ENCODE measurements at regions not wholly inside any gene's neighbourhood (a gene's known extent, or its start where the extent isn't known, plus 50 kb on each side); places are given as distances from the start of the nearest gene placed in this dataset.

DNA sequence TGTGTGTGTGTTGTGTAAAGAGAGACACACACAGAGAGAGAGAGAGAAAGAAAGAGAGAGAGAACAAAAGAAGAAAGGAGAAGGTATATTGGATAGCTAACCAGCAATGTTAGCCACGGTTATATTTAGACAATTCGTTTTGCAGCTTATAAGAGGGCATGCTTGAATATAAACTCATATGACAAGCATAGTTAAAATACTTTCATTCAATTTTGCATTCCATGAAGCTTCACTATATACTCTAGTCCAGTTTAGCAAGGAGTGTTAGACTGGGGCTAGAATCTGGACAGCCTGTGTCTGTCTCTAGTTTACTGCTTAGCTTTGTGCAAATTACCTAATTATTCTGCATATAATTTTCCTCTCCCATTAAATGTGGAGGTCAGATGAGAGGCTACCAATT is 525.9 kb upstream of the ZFP42 start:
- no peak for TF ChIP-seq EP300 (IDR thresholded peaks at IDR 0.05; ENCODE audit: borderline replicate concordance)
- no peak for TF ChIP-seq EGR1 (IDR thresholded peaks at IDR 0.05)
- TF ChIP-seq NFIC (IDR thresholded peaks at IDR 0.05): no peak
- TF ChIP-seq TEAD4 (IDR thresholded peaks at IDR 0.05): no peak
- TF ChIP-seq, protein P1, sequence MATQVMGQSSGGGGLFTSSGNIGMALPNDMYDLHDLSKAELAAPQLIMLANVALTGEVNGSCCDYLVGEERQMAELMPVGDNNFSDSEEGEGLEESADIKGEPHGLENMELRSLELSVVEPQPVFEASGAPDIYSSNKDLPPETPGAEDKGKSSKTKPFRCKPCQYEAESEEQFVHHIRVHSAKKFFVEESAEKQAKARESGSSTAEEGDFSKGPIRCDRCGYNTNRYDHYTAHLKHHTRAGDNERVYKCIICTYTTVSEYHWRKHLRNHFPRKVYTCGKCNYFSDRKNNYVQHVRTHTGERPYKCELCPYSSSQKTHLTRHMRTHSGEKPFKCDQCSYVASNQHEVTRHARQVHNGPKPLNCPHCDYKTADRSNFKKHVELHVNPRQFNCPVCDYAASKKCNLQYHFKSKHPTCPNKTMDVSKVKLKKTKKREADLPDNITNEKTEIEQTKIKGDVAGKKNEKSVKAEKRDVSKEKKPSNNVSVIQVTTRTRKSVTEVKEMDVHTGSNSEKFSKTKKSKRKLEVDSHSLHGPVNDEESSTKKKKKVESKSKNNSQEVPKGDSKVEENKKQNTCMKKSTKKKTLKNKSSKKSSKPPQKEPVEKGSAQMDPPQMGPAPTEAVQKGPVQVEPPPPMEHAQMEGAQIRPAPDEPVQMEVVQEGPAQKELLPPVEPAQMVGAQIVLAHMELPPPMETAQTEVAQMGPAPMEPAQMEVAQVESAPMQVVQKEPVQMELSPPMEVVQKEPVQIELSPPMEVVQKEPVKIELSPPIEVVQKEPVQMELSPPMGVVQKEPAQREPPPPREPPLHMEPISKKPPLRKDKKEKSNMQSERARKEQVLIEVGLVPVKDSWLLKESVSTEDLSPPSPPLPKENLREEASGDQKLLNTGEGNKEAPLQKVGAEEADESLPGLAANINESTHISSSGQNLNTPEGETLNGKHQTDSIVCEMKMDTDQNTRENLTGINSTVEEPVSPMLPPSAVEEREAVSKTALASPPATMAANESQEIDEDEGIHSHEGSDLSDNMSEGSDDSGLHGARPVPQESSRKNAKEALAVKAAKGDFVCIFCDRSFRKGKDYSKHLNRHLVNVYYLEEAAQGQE (IDR thresholded peaks at IDR 0.05; ENCODE audit: low read depth): no peak
- no peak for TF ChIP-seq YY1 (IDR thresholded peaks at IDR 0.05; ENCODE audit: low read depth)
- TF ChIP-seq FOXM1 (IDR thresholded peaks at IDR 0.05; ENCODE audit: borderline replicate concordance, low read depth): no peak
- TF ChIP-seq, protein P2, sequence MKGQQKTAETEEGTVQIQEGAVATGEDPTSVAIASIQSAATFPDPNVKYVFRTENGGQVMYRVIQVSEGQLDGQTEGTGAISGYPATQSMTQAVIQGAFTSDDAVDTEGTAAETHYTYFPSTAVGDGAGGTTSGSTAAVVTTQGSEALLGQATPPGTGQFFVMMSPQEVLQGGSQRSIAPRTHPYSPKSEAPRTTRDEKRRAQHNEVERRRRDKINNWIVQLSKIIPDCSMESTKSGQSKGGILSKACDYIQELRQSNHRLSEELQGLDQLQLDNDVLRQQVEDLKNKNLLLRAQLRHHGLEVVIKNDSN (IDR thresholded peaks at IDR 0.05): no peak
- TF ChIP-seq RAD21 (IDR thresholded peaks at IDR 0.05; ENCODE audit: low read depth): no peak
- TF ChIP-seq, protein P3, sequence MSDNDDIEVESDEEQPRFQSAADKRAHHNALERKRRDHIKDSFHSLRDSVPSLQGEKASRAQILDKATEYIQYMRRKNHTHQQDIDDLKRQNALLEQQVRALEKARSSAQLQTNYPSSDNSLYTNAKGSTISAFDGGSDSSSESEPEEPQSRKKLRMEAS (IDR thresholded peaks at IDR 0.05): no peak
- no peak for TF ChIP-seq CEBPB (IDR thresholded peaks at IDR 0.05)
- TF ChIP-seq TAF1 (IDR thresholded peaks at IDR 0.05; ENCODE audit: low read depth): no peak
- TF ChIP-seq ZBTB7A (IDR thresholded peaks at IDR 0.05; ENCODE audit: low read depth): no peak
- no peak for TF ChIP-seq CREB1 (IDR thresholded peaks at IDR 0.05; ENCODE audit: low read depth)
- TF ChIP-seq TCF12 (IDR thresholded peaks at IDR 0.05; ENCODE audit: low read depth): no peak

DNA sequence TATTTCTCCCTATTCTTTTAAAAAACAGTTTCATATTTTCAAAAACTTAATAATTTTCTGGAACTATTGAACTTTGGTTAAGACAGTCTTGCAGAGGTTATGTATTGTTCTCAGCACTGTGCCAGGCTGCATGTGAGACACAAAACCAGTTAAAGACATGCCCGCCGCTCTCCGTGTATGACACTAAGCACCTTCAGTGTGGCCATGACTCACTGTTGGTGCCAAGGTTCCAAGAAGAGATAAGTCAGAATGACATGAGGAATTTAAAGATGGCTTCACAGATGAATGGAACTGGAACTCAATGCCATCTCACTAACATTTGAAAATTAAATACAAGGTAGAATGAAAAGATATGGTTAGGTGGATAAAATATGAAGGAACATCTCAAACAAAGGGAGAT is 525.5 kb upstream of the ZFP42 start:
- TF ChIP-seq RAD21 (IDR thresholded peaks at IDR 0.05; ENCODE audit: low read depth): no peak
- TF ChIP-seq, protein P2 (IDR thresholded peaks at IDR 0.05): no peak
- no peak for TF ChIP-seq EP300 (IDR thresholded peaks at IDR 0.05; ENCODE audit: borderline replicate concordance)
- TF ChIP-seq CEBPB (IDR thresholded peaks at IDR 0.05): no peak
- no peak for TF ChIP-seq FOXM1 (IDR thresholded peaks at IDR 0.05; ENCODE audit: borderline replicate concordance, low read depth)

DNA sequence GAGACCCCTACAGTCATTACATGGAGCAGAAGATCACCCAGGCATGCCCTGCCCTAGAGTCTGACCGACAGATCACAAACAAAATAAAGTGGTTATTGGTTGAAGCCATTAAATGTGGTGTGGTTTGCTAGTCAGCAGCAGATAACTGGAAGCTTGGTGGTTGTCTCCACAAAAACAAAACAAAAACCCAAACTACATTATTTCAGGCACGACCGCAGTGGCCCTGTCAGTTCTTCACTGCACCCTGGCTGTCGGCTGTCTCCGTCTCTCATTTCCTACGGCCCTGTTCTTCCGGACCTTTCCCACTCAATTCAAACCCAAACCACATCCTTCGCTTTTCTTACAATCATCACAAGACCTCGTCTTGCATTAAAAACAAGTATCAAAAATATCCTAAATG is 521.3 kb upstream of the ZFP42 start:
- no peak for TF ChIP-seq EP300 (IDR thresholded peaks at IDR 0.05; ENCODE audit: borderline replicate concordance)
- TF ChIP-seq YY1 (IDR thresholded peaks at IDR 0.05; ENCODE audit: low read depth): no peak
- TF ChIP-seq NFIC (IDR thresholded peaks at IDR 0.05): no peak
- TF ChIP-seq, protein P3 (IDR thresholded peaks at IDR 0.05): no peak
- TF ChIP-seq EGR1 (IDR thresholded peaks at IDR 0.05): no peak
- TF ChIP-seq, protein P1 (IDR thresholded peaks at IDR 0.05; ENCODE audit: low read depth): no peak

DNA sequence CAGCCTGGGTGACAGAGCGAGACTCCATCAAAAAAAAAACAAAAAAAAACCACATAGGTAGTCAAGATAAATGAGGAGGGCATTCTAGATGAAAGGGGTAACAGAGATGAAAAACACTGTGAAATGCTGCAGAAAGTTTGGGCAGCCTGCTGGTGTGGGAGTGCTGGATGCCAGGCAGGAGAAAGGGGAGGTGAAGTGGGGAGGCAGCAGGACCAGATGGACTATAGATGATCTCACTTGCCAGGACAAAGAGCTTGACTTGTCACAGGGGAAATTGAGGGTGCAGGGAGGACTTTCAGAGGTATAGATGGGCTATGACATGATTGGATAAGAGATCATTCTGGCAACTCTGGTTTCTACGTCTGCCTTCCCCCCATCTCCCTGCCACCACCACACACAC is 519.7 kb upstream of the ZFP42 start:
- TF ChIP-seq YY1 (IDR thresholded peaks at IDR 0.05; ENCODE audit: low read depth) (no peak), TAF1 (IDR thresholded peaks at IDR 0.05; ENCODE audit: low read depth) (no peak), FOXM1 (IDR thresholded peaks at IDR 0.05; ENCODE audit: borderline replicate concordance, low read depth) (no peak), ZBTB7A (IDR thresholded peaks at IDR 0.05; ENCODE audit: low read depth) (no peak), CREB1 (IDR thresholded peaks at IDR 0.05; ENCODE audit: low read depth) (no peak), EGR1 (IDR thresholded peaks at IDR 0.05) (no peak), EP300 (IDR thresholded peaks at IDR 0.05; ENCODE audit: borderline replicate concordance) (no peak)
- TF ChIP-seq, protein P3 (IDR thresholded peaks at IDR 0.05): no peak
- TF ChIP-seq, protein P2 (IDR thresholded peaks at IDR 0.05): no peak
- TF ChIP-seq, protein P1 (IDR thresholded peaks at IDR 0.05; ENCODE audit: low read depth): no peak

Measured in Ishikawa (cell line).